HG03442 (cell line): ENCODE measurements at regions not wholly inside any gene's neighbourhood (a gene's known extent, or its start where the extent isn't known, plus 50 kb on each side); places are given as distances from the start of the nearest gene placed in this dataset.
"Not testable (repeated sequence)": the region's sequence is repeated elsewhere in the genome, so short reads cannot be mapped to it uniquely, and the experiment has no call there.

Source experiments
- ATAC-seq: cut with Tn5 transposase; IDR thresholded peaks from one replicate; pipeline ENCODE4 v1.9.1; 2021; ENCODE audit warnings: mild to moderate bottlenecking, moderate library complexity; ENCODE audit not compliant: unreplicated experiment

DNA sequence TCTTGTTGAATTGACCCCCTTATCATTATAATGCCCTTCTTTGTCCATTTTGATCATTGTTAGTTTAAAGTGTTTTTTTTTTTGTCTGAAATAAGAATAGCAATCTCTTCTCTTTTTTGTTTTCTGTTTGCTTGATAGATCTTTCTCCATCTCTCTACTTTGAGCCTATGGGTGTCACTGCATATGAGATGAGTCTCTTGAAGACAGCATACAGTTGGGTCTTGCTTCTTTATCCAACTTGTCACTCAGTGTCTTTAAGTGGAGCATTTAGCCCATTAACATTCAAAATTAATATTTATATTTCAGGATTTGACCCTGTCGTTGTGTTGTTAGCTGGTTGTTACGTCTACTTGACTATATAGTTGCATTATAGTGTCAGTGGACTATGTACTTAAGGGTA lies 135.4 kb downstream of the HMHB1 start:
- ATAC-seq, result no peak

DNA sequence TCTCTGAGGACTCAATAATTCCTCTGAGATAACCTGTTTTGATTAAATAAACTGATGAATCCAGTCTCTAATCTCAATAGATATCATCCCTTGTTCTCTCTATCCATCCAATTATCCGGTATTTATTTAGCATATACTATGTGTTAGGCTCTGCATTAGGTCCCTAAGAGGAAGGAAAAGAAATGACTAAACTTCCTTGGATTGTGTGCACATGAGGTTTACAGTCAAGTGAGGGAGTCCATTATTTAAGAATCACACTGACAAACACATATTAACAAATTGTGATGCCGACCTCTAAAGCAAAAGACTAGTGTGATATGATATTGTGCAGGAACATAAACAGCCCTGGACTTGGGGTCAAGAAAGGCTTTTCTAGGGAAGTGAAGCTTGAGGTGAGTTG lies 140.8 kb downstream of the HMHB1 start:
- no peak for ATAC-seq

DNA sequence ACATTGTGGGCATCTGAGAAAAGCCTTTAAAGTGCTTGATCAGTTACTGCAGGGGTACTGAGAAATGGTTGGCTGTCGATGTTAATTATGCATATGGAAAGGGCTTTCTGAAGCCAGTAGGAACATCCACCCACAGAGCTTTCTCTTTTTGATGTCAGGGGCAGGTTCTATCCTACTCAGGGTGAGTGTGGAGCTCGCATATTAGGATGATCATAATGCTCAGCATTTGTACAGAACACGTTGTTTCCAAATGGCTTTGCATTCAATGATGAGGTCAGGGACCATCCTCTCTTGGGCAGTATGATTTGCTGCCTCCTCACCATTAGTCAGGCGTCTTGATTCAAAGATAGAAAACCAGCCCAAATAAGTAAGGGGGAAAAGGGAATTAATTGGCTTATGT lies 141.9 kb downstream of the HMHB1 start:
- no peak for ATAC-seq

DNA sequence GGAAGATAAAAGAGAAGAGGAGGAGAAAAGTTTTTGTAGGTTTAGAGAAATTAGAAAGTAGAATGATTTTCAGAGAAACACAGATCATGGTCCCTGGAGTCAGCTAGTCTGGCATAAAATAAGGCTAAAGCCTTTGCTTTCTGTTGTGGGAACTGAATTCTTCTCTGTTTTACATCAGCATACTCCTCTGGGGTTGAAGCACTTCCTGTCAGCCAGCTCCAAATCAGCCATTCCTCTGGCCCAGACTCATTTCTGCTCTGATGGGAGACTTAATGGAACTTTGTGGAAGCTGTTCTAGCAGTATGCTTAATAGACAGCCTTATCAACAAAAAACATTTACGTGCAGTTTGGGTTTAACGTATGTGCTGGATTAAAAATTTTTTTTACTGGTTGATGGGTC lies 143.2 kb downstream of the HMHB1 start:
- ATAC-seq, result no peak

DNA sequence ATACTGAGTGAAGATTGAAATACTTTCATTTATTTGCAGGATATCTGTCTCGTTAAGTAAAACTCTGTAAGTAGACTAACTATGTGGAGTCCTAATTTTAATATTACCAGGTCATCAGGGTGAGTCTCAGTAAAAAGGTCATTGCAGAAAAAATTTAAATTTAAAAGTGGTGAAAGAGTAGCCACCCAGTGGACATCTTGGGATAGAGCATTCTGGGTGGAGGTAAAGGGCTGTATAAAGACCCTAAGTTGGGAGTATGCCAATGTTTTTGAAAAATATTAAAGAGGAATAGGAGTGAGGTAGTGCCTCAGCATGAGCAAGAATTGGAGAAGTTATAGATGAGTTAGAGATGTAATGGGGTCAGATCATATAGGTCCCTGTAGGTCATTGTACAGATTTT lies 145.5 kb downstream of the HMHB1 start:
- no peak for ATAC-seq

DNA sequence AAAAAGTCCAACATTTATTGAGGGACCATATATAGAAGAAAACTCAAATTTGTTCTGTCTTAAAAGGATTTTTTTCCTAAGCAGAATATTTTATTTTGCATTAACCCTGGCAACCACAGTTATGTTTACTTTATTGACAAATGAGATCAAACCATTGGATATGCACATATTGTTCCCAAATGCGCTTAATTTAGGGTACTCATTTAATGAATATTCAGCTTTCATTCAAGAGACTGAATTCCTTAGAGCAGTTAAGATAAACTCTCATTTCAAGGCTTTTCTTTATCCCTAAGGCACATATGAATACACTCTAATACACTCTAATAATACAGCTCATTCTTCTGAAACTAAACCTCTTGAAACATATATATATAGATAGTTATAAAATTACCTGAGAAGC lies 150.2 kb downstream of the HMHB1 start:
- no peak for ATAC-seq

DNA sequence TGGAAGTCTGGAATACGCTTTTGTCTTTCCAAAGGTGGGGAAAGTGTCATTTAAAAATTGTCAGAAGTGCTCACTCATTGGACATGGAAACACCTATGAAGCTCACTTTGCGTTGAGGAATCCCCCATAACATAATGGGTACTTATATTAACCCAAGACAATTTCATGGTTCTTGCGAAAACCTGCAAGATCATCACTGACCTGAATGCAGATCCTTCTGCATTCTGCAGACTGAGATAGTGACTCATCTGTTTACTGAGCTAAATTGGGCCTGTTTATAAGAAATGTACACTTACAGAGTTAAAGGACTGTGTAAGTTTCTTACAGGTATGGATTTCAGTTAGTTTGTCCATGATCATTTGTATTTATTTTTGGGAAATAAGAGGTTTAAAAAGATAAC lies 153.0 kb downstream of the HMHB1 start:
- no peak for ATAC-seq

DNA sequence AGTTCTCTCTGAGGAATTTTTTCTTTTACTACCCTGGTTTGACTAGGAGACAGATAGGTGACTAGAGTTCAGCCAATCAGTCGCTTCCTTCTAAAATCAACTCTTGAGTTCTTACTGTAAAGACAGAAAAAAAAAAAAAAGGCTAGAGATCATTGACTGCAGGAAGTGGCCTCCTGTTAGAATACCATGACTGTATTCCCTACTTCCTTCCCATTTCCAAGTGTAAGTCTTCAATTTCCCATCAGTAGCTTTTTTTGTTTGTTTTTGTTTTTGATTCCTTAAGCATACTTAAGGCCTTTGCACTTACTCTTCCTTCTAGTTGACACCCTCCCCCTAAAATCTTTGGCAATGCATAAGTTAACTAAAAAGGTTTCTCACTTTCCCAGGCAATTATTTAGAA lies 154.3 kb downstream of the HMHB1 start:
- ATAC-seq, result no peak

DNA sequence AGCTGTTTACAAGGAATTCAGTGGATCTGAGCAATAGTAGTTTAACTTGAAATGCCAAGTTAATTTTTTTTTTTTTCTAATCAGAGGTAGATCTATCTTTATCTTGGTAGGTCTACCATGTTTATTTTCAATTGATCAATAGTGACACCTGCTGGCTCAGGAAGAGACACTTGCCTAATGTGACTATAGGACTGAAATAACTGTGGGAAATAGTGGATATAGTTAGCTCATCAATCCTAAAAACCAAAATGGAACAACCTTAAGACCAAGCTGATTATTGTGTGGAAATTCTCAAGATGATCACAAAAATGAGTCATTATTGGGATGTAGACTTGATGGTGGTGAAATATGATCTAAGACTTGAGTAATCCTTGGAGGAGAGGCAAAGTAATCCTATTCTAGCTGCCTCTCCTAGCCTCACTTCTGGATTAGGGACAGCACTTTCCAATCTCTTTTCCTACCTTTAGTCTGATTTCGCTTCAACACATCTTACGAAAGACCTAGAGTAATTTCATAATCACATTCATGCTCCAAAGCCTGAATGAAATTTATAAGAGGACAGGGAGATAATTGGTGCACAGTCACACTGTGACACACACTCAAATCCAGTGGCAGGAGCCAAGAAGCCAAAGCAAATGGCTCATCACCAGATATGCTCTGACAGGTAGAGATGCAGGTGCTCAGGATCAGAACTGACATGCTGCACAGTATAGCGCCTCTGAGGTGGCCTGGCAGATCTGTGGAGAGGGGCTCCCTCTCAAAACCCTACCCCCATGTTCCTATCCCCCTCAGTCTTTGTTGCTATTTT lies 156.3 kb downstream of the HMHB1 start:
- ATAC-seq, result peak; percentile 63

DNA sequence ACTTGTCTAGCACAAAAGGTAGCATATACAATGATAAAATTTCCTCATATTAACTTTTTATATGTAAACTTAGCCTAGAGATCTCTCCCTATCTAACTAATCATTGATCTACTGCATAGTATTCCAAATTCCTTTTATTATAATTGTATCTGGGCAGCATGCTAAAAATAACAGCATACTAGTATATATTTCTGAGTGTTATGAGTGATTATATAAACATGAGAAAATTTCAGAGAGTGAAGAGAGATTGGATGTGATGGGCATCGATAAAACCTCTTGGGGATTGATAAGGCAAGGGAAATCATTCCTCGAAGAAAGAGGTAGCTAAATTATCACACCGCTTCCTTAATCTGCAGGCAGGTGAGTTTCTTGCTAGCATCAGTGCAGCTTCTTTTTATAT lies 158.2 kb downstream of the HMHB1 start:
- ATAC-seq, result no peak

DNA sequence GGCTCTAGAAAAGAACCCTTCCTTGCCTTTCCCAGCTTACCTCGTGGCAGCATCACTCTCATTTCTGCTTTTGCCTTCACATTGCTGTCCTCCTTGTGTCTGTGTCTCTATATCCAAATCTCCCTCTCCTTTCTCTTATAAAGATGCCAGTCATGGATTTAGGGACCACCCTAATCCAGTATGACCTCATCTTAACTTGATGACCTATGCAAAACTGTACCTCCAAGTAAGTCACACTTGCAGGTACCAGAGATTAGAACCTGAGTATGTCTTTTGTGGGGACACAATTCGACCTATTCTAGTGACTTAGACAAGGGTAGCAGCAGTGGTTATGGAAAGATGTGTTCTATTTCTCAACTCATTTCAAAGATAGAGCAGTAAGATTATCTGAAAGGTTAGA lies 160.1 kb downstream of the HMHB1 start:
- no peak for ATAC-seq

DNA sequence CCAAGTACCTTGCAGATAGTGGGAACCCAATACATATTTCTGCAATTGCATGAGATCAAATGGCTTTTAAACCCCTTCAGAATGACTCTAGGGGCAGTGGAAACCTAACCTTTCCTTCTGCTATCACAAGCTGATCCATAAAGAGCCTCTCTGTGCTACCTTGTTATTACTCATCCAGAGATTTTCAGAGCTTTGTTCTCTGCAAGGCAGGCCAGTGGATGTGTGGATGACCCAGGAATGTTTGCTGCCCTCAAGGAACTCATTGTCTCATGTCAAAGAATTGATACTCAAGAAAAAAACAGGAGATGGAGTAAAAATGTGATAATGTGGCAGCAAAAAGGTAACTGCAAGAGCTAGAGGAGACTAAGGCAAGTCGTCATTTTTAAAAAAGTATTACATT lies 164.1 kb downstream of the HMHB1 start:
- ATAC-seq, result no peak

DNA sequence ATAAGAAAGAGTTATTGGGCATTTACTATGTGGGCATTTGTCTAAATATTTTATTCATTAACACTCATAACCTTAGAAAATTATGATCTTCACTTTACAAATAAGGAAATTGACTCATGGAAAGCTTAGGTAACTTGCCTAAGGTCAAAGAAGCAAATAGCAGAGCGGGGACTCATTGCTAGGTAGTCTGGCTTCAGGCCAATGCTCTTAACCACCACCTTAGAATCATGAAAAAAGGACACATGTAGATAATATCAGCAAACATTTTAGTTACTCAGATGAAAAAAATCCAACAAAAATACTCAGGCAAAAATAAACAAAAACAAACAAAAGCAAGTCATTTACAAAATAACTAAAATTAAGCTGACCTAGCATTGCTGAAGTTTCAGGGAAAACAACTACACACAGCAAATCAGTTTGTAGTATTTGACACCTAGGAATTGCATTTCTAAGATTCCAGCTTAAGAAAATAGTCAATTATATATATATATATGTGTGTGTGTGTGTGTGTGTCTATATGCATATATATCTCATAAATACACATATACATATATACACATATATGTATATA lies 166.0 kb downstream of the HMHB1 start:
- ATAC-seq, result no peak

DNA sequence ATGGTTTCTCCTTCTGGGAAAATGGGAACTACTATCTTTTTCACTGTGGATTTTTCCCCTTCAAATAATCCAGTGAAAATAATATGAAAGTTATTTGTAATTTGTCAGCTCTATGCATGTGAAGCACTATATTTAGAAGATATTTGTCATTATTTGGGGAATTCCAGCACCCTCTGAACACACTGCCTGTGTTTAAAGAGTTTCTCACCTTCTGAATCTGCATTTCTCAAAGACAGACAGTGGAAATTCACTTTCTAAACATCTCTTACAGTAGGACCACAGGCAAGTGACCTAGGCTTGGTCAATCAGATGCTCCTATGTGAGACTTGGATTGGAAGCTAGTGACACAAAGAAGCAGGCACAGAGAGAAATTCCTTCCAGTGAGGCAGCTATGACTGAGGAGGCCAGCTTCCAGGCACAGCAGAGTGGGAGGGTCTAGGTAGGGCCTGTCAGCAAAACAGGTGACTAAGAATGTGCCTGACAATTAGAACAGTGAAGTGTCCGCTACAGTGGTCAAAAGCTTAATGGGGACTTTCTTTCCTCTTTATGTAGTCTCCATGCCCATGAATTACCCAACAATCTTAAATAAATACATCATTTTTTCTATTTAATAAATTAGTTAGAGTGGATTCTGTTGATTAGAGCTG lies 167.2 kb downstream of the HMHB1 start:
- peak; percentile 69 for ATAC-seq

DNA sequence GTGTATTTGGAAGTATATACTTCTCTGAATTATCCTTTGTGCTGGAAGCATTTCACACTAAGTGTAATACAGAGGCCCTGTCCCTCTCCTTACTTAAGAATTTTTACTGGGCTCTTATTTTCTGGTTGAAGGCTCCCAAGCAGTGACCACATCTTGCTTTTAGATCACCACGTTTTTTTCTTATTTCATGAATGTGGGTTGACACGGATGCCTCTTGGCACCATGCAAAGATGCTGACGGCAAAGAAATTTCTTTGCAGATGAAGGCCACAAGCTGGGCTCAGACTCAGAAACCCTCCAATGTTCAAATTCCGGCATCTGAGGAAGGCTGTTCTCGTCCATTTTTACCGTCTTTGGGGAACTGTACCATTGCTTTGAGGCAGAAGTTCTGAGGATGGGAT lies 168.5 kb downstream of the HMHB1 start:
- no peak for ATAC-seq

DNA sequence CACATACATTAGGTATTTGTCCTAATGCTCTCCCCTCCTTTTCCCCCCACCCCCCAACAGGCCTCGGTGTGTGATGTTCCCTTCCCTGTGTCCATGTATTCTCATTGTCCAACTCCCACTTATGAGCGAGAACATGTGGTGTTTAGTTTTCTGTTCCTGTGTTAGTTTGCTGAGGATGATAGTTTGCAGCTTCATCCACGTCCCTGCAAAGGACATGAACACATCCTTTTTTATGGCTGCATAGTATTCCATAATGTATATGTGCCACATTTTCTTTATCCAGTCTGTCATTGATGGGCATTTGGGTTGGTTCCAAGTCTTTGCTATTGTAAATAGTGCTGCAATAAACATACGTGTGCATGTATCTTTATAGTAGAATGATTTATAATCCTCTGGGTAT lies 171.0 kb downstream of the HMHB1 start:
- not testable (repeated sequence) for ATAC-seq

DNA sequence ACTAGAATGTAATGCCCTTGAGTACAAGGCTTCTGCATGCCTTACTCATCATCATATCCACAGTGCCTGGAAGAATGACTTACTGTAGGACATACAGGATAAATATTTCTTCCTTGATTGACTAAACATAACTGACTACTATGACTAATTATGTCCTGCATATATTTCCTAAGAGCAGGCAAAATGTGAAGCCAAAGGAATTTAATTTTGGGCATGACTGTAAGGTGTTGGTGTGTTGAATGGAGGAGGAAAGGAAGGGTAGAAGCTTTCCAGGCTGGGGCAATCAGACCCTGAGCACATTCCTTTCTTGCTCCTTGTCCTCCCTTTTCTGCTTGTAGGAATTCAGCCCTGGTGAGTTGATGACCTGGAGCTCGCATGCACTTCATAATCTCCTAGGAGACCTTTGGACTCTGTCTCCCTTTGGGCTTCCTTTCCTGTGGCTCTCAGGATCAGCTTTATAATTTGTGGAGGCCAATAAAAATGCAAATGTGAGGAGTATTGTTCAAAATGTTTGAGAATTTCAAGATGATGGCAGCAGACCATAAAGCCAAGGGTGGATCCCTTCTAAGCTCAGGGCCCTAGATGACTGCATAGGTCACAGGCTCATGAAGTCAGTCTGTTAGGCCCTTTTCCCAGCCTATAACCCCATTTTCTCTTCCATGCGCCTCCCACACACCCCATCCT lies 174.0 kb downstream of the HMHB1 start:
- no peak for ATAC-seq

DNA sequence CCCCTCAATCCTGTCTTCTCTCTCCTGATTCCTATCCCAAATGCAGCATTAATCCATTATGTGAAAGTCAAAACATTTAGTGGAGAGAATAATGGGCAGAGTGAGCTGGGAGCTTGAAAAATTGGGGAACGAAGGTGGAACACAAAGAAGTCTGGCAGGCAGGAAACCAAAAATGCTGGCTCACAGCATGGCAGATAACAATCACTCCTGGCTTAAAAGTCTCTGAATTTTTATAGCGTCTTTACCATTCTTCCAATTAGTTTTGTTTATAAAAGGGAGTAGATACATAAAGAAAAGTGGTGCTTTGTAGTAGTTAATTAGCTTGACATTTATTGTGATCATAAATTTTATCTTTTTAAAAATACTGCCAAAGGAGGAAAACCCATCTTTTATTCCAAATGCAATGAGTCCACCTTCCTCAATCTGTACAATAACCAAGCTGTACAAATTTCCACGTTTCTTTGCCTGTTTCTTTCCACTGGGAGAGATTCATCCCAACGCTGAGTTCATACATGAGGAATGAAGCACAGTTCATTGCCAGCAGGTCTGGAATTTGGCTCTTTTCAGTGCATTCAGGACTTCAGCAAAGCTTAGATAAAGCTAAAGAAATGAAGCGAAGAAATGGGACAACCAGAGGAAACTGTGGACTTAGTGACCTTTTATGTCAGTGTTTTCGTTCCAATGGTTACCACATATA lies 174.7 kb downstream of the HMHB1 start:
- no peak for ATAC-seq

DNA sequence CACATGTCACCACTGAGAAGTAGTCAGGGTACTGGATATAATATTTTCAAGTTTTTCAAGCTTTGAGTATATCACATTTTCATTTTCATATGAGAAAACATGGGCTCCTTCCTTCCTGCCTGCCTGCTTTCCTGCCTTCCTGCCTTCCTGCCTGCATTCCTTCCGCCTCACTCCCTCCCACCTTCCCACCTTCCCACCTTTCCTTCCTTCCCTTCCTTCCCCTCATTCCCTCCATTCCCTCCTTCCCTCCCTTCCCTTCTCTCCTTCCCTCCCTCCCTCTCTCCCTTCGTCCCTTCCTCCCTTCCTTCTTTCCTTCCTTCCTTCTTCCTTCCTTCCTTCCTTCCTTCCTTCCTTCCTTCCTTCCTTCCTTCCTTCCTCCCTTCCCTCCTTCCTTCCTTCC lies 175.3 kb downstream of the HMHB1 start:
- no peak for ATAC-seq

DNA sequence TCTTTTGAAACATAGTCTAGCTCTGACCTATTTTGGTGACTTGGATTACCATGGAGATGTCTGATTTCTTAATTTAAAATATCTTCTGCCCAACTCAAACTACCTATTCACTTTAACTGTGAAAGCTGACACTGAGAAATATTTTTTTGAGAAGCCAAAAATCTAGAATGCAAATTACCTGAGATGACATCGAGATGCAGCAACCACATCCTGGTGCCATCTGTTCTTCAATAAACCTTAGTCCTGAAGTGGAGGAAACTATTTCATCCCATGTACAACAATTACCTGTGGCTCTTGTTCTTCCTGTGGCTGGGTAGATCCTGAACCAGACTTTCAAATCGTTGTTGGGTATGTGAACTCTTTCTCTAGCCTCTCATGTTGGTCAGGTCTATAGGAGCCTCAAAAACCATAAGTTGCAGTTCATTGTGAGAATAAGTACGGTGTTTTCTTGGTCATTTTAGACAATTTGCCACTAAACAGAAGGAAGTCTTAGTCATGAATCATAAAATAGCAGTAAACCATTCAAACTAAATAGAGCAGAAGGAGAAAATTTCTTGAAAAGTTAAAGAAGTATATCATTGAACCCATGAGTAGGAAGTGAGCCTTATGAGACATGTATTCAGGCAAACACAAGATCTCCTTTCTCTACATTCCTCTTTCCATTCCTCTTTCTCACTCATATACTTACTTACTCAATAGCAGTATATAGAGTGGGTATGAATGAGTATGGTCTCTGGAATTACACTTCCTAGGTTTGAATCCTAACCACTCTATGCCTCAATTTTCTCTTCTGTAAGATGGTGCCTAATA lies 176.0 kb downstream of the HMHB1 start:
- ATAC-seq, result no peak
